Colonic mucosa (tissue), 4 donors: ENCODE measurements at regions not wholly inside any gene's neighbourhood (a gene's known extent, or its start where the extent isn't known, plus 50 kb on each side); places are given as distances from the start of the nearest gene placed in this dataset.
"Not testable (repeated sequence)": the region's sequence is repeated elsewhere in the genome, so short reads cannot be mapped to it uniquely, and the experiment has no call there.

Experiments used
- DNase-seq: peaks from one replicate; pipeline ENCODE4 v3.0.0-alpha.2; 2020
- H3K27ac ChIP-seq: fragments of 200-600 bp; one replicate; pipeline ENCODE4 v1.8.0; 2021
- H3K27me3 ChIP-seq: fragments of 200-600 bp; one replicate; pipeline ENCODE4 v1.8.0; 2021
- H3K36me3 ChIP-seq: fragments of 200-600 bp; one replicate; pipeline ENCODE4 v1.8.0; 2021
- H3K4me1 ChIP-seq: fragments of 200-600 bp; one replicate; pipeline ENCODE4 v1.8.0; 2021; ENCODE audit warnings: mild to moderate bottlenecking
- H3K4me3 ChIP-seq: fragments of 200-600 bp; one replicate; pipeline ENCODE4 v1.8.0; 2021
- H3K9ac ChIP-seq, 2 donors: one replicate each; pipeline ENCODE4 v1.7.0; 2013; ENCODE audit warnings: control low read depth in 2 of 2, low read depth in 2 of 2, low read length in 2 of 2
- H3K9me3 ChIP-seq: fragments of 200-600 bp; one replicate; pipeline ENCODE4 v1.8.0; 2021
- intact Hi-C: fragments of 100-400 bp; cut with DNase I; formaldehyde crosslinking; loops from one replicate; pipeline ENCODE4 v1.14.1; 2022
- TF ChIP-seq, protein P1 (sequence below): fragments of 200-600 bp; IDR thresholded peaks from one replicate; pipeline ENCODE4 v1.8.0; 2022; ENCODE audit warnings: antibody characterized with exemption, mild to moderate bottlenecking
- donor health status: healthy.
- donor health status: DM: no; HTN: no; CAD: no.
- donor health status: DM: no; HTN: no; CAD: no.

DNA sequence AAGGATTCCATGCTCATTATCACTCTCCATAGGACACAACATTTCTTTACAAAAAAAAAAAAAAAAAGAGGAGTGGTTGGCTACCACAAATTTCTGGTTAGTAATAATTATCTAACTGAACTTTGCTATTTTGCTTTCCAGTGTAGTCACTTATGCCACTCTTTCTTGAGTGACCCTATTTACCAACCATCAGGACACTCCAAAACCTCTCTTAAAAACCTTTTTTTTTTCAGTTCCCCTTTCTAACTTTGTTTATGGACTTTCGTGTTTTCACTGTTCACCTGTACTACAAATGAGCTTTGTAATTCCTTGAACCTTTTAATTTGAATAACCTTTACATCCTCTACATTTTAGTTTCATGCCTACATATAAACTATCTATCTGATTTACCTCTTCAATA lies 686.5 kb upstream of the PCDH9 start:
- TF ChIP-seq, protein P1, sequence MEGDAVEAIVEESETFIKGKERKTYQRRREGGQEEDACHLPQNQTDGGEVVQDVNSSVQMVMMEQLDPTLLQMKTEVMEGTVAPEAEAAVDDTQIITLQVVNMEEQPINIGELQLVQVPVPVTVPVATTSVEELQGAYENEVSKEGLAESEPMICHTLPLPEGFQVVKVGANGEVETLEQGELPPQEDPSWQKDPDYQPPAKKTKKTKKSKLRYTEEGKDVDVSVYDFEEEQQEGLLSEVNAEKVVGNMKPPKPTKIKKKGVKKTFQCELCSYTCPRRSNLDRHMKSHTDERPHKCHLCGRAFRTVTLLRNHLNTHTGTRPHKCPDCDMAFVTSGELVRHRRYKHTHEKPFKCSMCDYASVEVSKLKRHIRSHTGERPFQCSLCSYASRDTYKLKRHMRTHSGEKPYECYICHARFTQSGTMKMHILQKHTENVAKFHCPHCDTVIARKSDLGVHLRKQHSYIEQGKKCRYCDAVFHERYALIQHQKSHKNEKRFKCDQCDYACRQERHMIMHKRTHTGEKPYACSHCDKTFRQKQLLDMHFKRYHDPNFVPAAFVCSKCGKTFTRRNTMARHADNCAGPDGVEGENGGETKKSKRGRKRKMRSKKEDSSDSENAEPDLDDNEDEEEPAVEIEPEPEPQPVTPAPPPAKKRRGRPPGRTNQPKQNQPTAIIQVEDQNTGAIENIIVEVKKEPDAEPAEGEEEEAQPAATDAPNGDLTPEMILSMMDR = no peak
- Histone ChIP-seq H3K36me3 (no peaks in the 10 kb centered on the region), H3K4me3 (no peak overlapping the region), H3K27ac (no peak overlapping the region), H3K9me3 (no peaks in the 10 kb centered on the region), H3K9ac (no peak overlapping the region), H3K4me1 (no peaks in the 10 kb centered on the region), H3K27me3 (no peaks in the 10 kb centered on the region)
- DNase-seq = no peak
- intact Hi-C loops = no loop called here

DNA sequence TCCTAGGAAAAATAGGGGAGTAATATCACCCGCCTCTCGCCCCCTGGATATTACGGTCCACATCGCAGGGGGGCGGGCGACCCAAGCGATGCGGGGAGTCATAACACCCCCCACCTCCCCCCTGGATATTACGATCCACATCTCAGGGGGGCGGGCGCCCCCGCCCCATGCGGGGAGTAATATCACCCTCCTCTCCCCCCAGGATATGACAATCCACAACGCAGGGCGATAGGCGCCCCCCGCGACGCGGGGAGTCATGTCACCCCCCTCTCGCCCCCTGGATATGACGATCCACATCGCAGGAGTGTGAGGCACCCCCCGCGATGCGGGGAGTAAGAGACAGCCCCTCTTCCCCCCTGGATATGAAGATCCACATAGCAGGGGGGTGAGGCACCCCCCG lies 684.4 kb upstream of the PCDH9 start:
- Histone ChIP-seq H3K9me3 (no peaks in the 10 kb centered on the region), H3K4me3 (no peak overlapping the region), H3K27ac (no peak overlapping the region), H3K9ac (no peak overlapping the region), H3K4me1 (no peaks in the 10 kb centered on the region), H3K36me3 (no peaks in the 10 kb centered on the region), H3K27me3 (no peaks in the 10 kb centered on the region)
- intact Hi-C loops = no loop called here
- TF ChIP-seq, protein P1 = no peak
- no peak for DNase-seq

DNA sequence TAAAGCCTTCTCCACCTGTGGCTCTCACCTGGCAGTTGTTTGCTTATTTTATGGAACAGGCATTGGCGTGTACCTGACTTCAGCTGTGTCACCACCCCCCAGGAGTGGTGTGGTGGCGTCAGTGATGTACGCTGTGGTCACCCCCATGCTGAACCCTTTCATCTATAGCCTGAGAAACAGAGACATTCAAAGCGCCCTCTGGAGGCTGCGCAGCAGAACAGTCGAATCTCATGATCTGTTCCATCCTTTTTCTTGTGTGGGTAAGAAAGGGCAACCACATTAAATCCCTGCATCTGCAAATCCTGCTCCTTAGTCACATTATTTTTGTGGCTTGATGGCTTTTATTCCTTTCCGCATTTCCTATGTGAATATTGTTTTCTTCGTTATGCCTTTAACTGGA lies 672.8 kb upstream of the PCDH9 start:
- H3K9ac ChIP-seq, H3K36me3 ChIP-seq, H3K4me3 ChIP-seq, H3K9me3 ChIP-seq, H3K4me1 ChIP-seq, DNase-seq, intact Hi-C loops, H3K27ac ChIP-seq, H3K27me3 ChIP-seq: not testable (repeated sequence)

DNA sequence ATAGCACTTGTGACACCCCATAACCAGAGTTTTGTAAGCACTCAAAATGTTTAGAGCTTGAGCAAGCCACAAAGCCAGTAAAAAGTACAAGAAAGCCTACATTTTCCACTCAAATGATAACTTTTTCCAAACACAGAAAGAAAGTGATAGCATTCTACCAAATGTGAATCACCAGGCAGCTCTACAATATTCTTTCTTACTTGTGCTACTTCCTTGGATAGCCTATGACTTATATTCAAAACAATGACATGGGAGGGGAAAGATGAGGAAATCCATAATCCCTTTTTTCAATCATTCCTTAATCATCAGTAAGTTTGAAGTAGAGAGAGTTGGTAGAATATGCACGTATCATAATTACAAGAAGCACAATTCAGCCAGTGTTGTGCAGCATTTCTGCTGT lies 650.8 kb upstream of the PCDH9 start:
- Histone ChIP-seq H3K36me3 (no peaks in the 10 kb centered on the region), H3K9me3 (no peaks in the 10 kb centered on the region), H3K9ac (no peak overlapping the region), H3K4me1 (no peaks in the 10 kb centered on the region), H3K27me3 (no peaks in the 10 kb centered on the region), H3K4me3 (no peak overlapping the region), H3K27ac (no peak overlapping the region)
- intact Hi-C loops = no loop called here
- TF ChIP-seq, protein P1 = no peak
- no peak for DNase-seq

DNA sequence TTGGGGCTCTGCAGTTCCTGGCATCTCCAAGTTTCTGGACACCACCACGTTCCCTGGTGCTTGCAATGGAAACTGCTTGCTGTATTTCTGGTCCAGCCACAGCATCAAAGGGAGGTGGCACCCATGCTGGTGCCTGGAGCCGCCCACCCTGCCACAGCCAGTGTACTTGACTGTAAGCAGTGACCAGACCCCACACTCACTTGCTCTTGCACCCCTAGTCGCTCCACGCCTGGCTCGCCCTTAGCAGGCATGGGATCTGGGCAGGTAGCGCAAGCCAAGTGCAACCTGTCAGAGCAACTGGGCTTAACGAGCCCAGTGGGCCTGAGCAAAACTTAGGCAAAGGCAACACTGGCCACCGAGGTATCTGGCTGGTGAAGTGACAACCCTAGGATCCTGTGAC lies 648.2 kb upstream of the PCDH9 start:
- intact Hi-C loops = no loop called here
- DNase-seq = no peak
- Histone ChIP-seq H3K36me3 (no peaks in the 10 kb centered on the region), H3K4me1 (no peaks in the 10 kb centered on the region), H3K27me3 (no peaks in the 10 kb centered on the region), H3K9me3 (no peaks in the 10 kb centered on the region), H3K9ac (no peak overlapping the region), H3K4me3 (no peak overlapping the region), H3K27ac (no peak overlapping the region)
- TF ChIP-seq, protein P1 = no peak

DNA sequence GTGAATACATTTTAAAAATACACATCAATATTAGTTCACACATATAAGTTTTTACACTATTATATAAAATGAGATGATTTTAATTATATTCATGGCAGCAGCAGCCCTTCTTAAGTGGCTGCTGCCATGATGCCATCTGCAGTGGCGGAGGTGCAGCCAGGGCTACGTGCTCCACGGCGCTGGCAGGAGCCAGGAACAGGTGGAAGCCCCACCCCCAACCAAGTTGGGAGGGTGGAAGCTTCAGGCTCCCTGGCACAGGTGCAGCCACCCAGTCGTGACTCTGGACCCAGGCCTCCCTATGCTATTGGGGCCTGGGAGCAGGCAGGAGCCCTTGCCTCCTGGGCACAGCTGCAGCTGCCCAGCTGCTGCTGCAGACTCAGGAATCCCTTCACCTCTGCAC lies 646.9 kb upstream of the PCDH9 start:
- H3K4me3 ChIP-seq = no peak overlapping the region

More for the DNA sequence above, 646.9 kb upstream of the PCDH9 start:
- Histone ChIP-seq H3K27ac (no peak overlapping the region), H3K9ac (no peak overlapping the region), H3K4me1 (no peaks in the 10 kb centered on the region), H3K36me3 (no peaks in the 10 kb centered on the region), H3K27me3 (no peaks in the 10 kb centered on the region), H3K9me3 (no peaks in the 10 kb centered on the region)
- intact Hi-C loops = no loop called here
- no peak for DNase-seq
- TF ChIP-seq, protein P1 = no peak
